Omental fat pad (tissue), 3 donors: ENCODE measurements at regions not wholly inside any gene's neighbourhood (a gene's known extent, or its start where the extent isn't known, plus 50 kb on each side); places are given as distances from the start of the nearest gene placed in this dataset.
"Not testable (repeated sequence)": the region's sequence is repeated elsewhere in the genome, so short reads cannot be mapped to it uniquely, and the experiment has no call there.

ENCODE experiments used
- ATAC-seq: fragments of 150-250 bp; one replicate; pipeline ENCODE4 v1.9.1; 2016; ENCODE audit warnings: mild to moderate bottlenecking, moderate library complexity; ENCODE audit not compliant: low FRiP score
- DNase-seq: peaks from one replicate; pipeline ENCODE4 v3.0.0-alpha.2; 2019; ENCODE audit warnings: low spot score
- TF ChIP-seq, protein P1 (sequence below), 3 donors: fragments of 450-650 bp; IDR thresholded peaks; one replicate each; pipeline ENCODE4 v1.5.1; 2016 to 2017; ENCODE audit warnings: antibody characterized with exemption in 3 of 3, mild to moderate bottlenecking in 3 of 3, moderate library complexity in 2 of 3

DNA sequence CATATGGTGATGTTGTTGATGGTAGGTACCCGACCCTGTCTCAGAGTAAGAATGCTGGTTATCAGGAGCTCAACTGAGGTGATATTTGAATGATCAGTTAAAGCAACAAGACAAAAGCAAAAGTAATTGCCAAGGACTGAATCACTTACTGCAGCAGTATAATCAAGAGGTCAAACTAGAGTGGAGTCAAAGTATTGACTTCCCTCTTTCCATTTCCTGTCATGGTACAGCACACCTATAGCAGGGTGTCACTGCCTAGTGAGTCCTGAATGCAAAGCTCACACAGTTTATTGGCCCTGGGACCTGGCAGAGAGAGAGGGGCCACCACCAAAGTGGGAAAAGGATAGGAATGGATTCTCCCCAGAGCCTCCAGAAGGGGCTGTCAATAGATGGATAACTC, 886.1 kb upstream of the SORCS1 start:
- ATAC-seq (no peak), DNase-seq (no peak)
- TF ChIP-seq, protein P1, sequence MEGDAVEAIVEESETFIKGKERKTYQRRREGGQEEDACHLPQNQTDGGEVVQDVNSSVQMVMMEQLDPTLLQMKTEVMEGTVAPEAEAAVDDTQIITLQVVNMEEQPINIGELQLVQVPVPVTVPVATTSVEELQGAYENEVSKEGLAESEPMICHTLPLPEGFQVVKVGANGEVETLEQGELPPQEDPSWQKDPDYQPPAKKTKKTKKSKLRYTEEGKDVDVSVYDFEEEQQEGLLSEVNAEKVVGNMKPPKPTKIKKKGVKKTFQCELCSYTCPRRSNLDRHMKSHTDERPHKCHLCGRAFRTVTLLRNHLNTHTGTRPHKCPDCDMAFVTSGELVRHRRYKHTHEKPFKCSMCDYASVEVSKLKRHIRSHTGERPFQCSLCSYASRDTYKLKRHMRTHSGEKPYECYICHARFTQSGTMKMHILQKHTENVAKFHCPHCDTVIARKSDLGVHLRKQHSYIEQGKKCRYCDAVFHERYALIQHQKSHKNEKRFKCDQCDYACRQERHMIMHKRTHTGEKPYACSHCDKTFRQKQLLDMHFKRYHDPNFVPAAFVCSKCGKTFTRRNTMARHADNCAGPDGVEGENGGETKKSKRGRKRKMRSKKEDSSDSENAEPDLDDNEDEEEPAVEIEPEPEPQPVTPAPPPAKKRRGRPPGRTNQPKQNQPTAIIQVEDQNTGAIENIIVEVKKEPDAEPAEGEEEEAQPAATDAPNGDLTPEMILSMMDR (IDR thresholded peaks at IDR 0.05) = no peak

DNA sequence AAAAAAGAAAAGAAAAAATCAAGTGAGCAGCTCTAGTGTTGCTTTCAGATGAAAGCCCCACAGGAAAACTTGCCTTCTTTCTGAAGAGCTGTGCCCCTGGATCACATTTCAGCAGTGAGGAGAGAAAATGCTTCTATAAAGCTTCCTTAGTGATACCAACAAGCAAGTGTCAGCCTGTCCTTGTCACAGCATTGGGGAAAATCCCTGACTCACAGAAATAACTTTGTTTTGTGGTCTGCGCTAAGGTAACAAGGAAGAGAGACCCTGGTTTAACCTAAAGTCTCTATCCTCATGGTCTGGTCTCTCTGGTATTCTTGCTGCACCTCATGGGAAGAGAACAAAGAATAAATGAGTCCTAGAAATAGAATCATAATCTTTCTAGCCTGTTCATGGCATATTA, 885.2 kb upstream of the SORCS1 start:
- TF ChIP-seq, protein P1 (IDR thresholded peaks at IDR 0.05) = no peak
- no peak for ATAC-seq
- no peak for DNase-seq

DNA sequence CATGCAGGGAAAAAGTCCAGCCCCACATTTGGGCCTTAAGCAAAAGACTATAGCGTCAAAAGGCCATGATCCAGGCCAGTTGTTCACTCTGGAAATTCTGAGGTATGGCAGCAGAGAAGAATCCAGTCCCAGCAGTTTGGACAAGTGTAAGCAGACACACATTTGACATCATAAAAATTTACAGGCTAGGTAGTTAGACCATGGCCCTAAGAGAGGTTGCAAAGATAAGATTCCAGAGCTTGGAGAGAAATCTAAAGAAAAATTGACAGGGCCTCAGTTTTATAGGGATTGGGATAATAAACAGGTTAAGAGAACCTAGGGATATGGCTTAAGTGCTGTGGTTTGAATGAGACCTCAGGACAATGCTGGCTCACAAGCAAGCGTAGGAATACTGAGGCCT, 884.4 kb upstream of the SORCS1 start:
- TF ChIP-seq, protein P1 (IDR thresholded peaks at IDR 0.05) = no peak
- ATAC-seq (no peak), DNase-seq (no peak)

DNA sequence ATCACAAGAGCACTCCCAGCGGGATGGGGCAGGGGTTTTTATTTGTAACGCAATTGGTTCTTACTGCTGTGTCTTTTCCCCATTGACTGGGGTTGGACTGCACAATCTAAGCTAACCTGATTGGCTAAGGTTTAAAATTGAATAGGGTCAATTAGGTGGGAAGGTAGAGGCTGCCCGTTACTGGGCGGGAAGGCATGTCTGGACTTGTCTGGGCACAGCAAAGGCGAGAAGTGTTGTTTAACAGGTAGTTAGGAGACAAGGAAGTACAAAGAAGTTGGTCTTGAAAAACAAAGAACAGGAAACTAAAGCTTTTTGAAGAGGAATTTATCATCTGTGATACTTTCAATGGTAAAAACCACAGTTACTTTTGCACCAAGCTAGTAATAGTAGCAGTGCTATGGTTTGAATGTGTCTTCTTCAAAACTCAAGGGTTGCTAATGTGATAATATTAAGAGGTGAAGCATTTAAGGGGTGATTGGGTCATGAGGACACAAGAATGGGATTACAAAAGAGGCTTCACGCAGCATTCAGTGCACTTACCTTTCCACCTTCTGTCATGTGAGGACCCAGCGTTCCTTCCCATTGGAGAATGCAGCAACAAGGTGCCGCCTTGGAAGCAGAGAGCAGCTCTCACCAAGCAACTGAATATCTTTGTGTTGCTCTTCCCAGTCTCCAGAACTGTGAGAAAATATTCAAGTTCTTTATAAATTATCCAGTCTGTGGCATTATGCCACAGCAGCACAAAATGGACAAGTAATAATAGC, 875.5 kb upstream of the SORCS1 start:
- TF ChIP-seq, protein P1 (IDR thresholded peaks at IDR 0.05) = no peak
- no peak for ATAC-seq
- no peak for DNase-seq

DNA sequence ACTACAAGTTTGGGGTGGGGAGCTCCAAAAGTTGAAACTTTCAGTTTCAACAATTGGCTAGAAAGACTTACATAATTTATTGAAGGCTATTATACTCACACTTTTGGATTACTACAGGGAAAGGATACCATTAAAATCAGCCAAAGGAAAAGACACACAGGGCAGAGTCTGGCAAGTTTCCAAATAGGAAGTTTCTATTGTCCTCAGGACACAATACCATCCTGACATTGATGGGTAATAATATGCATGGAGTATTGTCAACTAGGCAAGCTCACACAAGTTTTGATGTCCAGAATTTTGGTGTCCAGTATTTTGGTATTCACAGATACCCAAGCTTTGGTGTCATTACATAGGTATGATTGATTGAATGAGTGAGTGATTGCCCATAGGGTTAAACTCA, 872.6 kb upstream of the SORCS1 start:
- ATAC-seq (no peak), DNase-seq (no peak)

DNA sequence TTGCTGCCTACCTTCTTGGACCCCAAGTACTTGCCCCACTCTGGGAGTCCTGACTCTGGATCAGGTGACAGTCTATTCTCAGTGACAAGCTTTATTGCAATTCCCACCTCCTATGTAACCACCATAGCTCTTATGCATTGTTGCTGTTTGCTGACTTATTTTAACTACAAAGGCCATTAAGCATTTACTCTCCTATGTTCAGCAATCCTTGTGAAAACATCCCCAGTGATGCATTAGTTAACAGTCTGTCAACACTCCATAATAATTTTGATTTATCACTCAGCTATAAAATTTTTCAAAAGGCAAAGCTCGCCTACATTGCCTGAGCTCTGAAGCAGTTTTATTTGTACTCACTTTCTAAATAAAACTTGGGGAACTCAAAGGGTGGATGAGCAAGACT, 871.8 kb upstream of the SORCS1 start:
- DNase-seq = no peak
- no peak for ATAC-seq
- TF ChIP-seq, protein P1 (IDR thresholded peaks at IDR 0.05) = no peak

More for the DNA sequence above, 872.6 kb upstream of the SORCS1 start:
- TF ChIP-seq, protein P1 (IDR thresholded peaks at IDR 0.05) = no peak

DNA sequence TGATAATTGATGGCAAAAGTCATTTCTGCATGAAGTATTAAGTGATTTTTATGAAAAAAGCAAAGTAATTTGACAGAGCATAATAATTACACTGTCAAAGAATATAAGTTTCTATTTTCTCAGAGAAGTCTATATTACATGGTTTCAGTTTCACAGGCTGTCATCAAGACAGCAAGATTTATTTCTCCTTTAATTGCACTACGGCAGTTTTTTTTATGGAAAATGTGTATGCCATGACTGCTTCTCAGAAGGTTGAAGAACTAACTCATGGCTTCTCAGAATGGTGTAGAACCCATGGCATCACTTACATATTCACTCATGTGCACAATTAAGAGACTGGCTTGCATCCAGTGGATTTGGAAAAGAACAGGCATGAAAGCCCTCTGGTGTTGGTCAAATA, 870.3 kb upstream of the SORCS1 start:
- TF ChIP-seq, protein P1 (IDR thresholded peaks at IDR 0.05) = no peak
- DNase-seq (no peak), ATAC-seq (no peak)

DNA sequence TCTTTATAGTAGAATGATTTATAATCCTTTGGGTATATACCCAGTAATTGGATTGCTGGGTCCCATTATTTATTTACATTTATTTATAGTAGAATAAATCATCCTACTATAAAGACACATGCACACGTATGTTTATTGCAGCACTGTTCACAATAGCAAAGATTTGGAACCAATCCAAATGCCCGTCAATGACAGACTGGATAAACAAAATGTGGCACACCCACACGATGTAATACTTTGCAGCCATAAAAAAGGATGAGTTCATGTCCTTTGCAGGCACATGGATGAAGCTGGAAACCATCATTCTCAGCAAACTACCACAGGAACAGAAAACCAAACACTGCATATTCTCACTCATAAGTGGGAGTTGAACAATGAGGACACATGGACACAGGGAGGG, 869.0 kb upstream of the SORCS1 start:
- not testable (repeated sequence) for ATAC-seq, DNase-seq
